ENCODE measurements at regions not wholly inside any gene's neighbourhood (a gene's known extent, or its start where the extent isn't known, plus 50 kb on each side); places are given as distances from the start of the nearest gene placed in this dataset.

- TF ChIP-seq EZH2phosphoT487 (IDR thresholded peaks at IDR 0.05; ENCODE audit: low read depth): no peak
- no peak for TF ChIP-seq CTCF (IDR thresholded peaks at IDR 0.05; ENCODE audit: low read depth, low read length)
These were observed 346.2 kb downstream of the BARHL2 start for GRCh38 chr1:90370686-90371447.

Measured in OCI-LY3 (cell line).